ENCODE measurements at regions not wholly inside any gene's neighbourhood (a gene's known extent, or its start where the extent isn't known, plus 50 kb on each side); places are given as distances from the start of the nearest gene placed in this dataset.

DNA sequence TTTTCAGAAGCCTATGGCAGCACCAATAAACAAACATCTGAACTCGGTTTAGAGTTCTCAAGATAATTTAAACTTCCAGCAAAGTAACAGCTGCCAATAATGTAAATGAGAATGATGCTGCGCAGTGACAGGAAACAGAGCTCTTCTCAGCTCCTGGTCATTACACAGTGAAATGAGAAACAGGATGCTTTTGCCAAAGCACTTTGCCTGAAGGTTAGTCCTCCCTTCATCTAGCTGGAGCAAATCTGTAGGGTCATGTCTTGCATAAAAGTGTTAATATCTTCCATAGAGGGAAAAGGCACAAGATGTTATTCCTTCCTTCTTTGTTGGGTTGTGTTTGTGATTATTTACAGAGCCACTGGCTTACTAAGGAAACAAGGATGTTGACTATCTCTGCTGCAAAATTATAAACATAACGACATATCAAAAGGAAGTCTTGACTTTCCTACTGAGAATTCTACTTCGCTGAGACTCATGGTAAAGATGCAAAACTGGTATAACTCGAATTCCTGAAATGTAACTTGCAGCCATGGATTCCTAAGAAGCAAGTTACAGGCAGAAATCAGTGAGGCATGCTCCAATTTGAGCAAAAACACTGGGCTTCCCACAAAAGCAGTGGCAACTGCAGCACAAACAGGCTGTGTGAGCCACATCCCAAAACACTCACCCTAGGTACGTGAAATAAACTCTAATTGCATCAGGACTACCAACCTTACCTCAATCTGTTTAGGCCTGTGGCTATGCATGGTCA, 102.5 kb upstream of the BEND6 start:
- TF ChIP-seq POLR2A (IDR thresholded peaks at IDR 0.05), result no peak
- no peak for TF ChIP-seq CTCF (IDR thresholded peaks at IDR 0.05)
- TF ChIP-seq POLR2AphosphoS5 (IDR thresholded peaks at IDR 0.05), result no peak
